ENCODE measurements at regions not wholly inside any gene's neighbourhood (a gene's known extent, or its start where the extent isn't known, plus 50 kb on each side); places are given as distances from the start of the nearest gene placed in this dataset.
A peak's percentile ranks its signal among the peaks of the same experiment; 100 is the strongest.

DNA sequence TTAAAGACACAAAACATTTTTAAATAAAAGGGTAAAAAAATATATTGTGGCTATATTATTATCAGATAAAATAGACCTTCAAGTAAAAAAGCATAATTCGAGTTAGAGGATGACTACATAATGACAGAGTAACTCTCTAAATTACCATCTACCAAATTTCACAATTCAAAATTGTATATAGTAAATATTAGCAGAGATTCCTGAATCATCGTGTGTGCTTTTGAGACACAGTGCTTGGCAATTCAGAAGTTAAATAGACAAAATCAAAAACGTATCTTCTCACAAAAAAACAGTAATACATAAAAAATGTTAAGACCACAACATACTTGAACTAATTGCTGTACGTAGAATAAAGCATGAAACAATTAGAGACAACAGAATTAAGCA lies 110.4 kb downstream of the AHR start:
- no peak for TF ChIP-seq POLR2A (IDR thresholded peaks at IDR 0.05; ENCODE audit: borderline replicate concordance, extremely low read depth, insufficient read depth, insufficient read length)
- TF ChIP-seq, protein P1, sequence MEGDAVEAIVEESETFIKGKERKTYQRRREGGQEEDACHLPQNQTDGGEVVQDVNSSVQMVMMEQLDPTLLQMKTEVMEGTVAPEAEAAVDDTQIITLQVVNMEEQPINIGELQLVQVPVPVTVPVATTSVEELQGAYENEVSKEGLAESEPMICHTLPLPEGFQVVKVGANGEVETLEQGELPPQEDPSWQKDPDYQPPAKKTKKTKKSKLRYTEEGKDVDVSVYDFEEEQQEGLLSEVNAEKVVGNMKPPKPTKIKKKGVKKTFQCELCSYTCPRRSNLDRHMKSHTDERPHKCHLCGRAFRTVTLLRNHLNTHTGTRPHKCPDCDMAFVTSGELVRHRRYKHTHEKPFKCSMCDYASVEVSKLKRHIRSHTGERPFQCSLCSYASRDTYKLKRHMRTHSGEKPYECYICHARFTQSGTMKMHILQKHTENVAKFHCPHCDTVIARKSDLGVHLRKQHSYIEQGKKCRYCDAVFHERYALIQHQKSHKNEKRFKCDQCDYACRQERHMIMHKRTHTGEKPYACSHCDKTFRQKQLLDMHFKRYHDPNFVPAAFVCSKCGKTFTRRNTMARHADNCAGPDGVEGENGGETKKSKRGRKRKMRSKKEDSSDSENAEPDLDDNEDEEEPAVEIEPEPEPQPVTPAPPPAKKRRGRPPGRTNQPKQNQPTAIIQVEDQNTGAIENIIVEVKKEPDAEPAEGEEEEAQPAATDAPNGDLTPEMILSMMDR (IDR thresholded peaks at IDR 0.05 in 2 of 3, conservative IDR thresholded peaks at IDR 0.05 in 1 of 3; ENCODE audit: borderline replicate concordance in 1 of 3, insufficient read depth in 1 of 3, low read depth in 2 of 3, low read length in 2 of 3), result no peak
- no peak for TF ChIP-seq EZH2 (IDR thresholded peaks at IDR 0.05)
- no peak for TF ChIP-seq FOSL1 (IDR thresholded peaks at IDR 0.05; ENCODE audit: low read depth)
- TF ChIP-seq SIN3A (IDR thresholded peaks at IDR 0.05; ENCODE audit: low read depth), result peak; percentile 48; the same call in 1 of the 2 replicates
- TF ChIP-seq CEBPB (IDR thresholded peaks at IDR 0.05; ENCODE audit: low read depth), result no peak
- TF ChIP-seq EGR1 (IDR thresholded peaks at IDR 0.05; ENCODE audit: low read depth), result no peak
- no peak for TF ChIP-seq CBX3 (IDR thresholded peaks at IDR 0.05; ENCODE audit: low read depth)
- TF ChIP-seq, protein P2, sequence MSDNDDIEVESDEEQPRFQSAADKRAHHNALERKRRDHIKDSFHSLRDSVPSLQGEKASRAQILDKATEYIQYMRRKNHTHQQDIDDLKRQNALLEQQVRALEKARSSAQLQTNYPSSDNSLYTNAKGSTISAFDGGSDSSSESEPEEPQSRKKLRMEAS (IDR thresholded peaks at IDR 0.05), result no peak; the same call in 1 of the 2 replicates
